Adrenal gland (tissue), 9 donors: ENCODE measurements at regions not wholly inside any gene's neighbourhood (a gene's known extent, or its start where the extent isn't known, plus 50 kb on each side); places are given as distances from the start of the nearest gene placed in this dataset.

Experiments
- DNase-seq, 7 donors: peaks; one replicate each; pipeline ENCODE4 v3.0.0-alpha.2; 2019 to 2020
- H3K27ac ChIP-seq, 5 donors: fragments of 200-600 bp; sonication (generic) in 4 of 5; 1 replicate in 3 of 5; 2 replicates in 2 of 5; pipeline versions ENCODE4 v1.5.1 to v1.8.0; 2016 to 2020; ENCODE audit warnings: mild to moderate bottlenecking in 1 of 5
- H3K27me3 ChIP-seq: fragments of 200-600 bp; 2 replicates; pipeline ENCODE4 v1.8.0; 2021
- H3K36me3 ChIP-seq, 2 donors: fragments of 200-600 bp; replicated peaks in 1 of 2; 1 replicate in 1 of 2; 2 replicates in 1 of 2; pipeline versions ENCODE4 v1.5.1 to v1.8.0; 2018 to 2022
- H3K4me1 ChIP-seq, 2 donors: fragments of 200-600 bp; replicated peaks in 1 of 2; 1 replicate in 1 of 2; 2 replicates in 1 of 2; pipeline versions ENCODE4 v1.5.1 to v1.8.0; 2018 to 2021
- H3K4me3 ChIP-seq, 4 donors: fragments of 200-600 bp; sonication (generic) in 3 of 4; one replicate each; pipeline ENCODE4 v1.5.1; 2016 to 2018
- H3K9me3 ChIP-seq, 3 donors: fragments of 200-600 bp; sonication (generic) in 1 of 3; replicated peaks in 1 of 3; 1 replicate in 2 of 3; 2 replicates in 1 of 3; pipeline versions ENCODE4 v1.5.1 to v1.8.0; 2016 to 2021
- CTCF ChIP-seq, 6 experiments: fragments of 450-650 bp in 4 of 6; fragments of 200-600 bp in 2 of 6; sonication (generic) in 1 of 6; IDR thresholded peaks; 1 replicate in 5 of 6; 2 replicates in 1 of 6; pipeline versions ENCODE4 v1.5.1 to v1.8.0; 2016 to 2021; ENCODE audit warnings: antibody characterized with exemption in 6 of 6, mild to moderate bottlenecking in 2 of 6, moderate library complexity in 1 of 6
- POLR2A ChIP-seq, 2 donors: fragments of 450-650 bp; IDR thresholded peaks; one replicate each; pipeline ENCODE4 v1.6.1; 2017; ENCODE audit warnings: antibody characterized with exemption in 2 of 2, mild to moderate bottlenecking in 2 of 2, moderate library complexity in 1 of 2
- WGBS, 4 donors: extraction: QIAGEN DNeasy Blood & Tissue Kit in 2 of 4; methylation state at CpG; one replicate each; pipeline versions ENCODE4 v1.1.5 to v1.1.7; 2013 to 2017; 5-methylcytosine and 5-hydroxymethylcytosine counted together
- intact Hi-C, 2 donors: fragments of 100-400 bp; cut with DNase I; formaldehyde crosslinking; loops; one replicate each; pipeline versions ENCODE4 v1.14.1 to v1.15.0; 2022 to 2023
- donor health status: healthy with polysubstance abuse.
- donor health status: Bipolar disorder and iron deficiency.
- donor health status: DM: yes; HTN: yes; CAD: no.
- donor health status: DM: no; HTN: no; CAD: no.
- donor health status: DM: no; HTN: no; CAD: no.

GRCh38 chr12:29073631-29074239, 75.3 kb upstream of the FAR2 start:
- TF ChIP-seq POLR2A (IDR thresholded peaks at IDR 0.05), result no peak
- peak; percentile 56 to 72 (median 62) for TF ChIP-seq CTCF (IDR thresholded peaks at IDR 0.05)
- no peak overlapping the region for H3K27ac ChIP-seq
- H3K27me3 ChIP-seq, result no peaks in the 10 kb centered on the region
- DNase-seq, result peak in 1 of 7 donors; percentile 22
- intact Hi-C loops, result loop anchor here in 1 of 2 donors (10.0 kb wide), 1 partner anchor 241 kb away; no protein-coding TSS in a partner anchor
- no peaks in the 10 kb centered on the region for H3K4me1 ChIP-seq
- no peak overlapping the region for H3K4me3 ChIP-seq
- H3K36me3 ChIP-seq, result no peaks in the 10 kb centered on the region
- WGBS, 4 donors, result 31 to 35% (median 33%) methylated on average over 3 of the region's 3 CpGs
- H3K9me3 ChIP-seq, result no peaks in the 10 kb centered on the region

- TF ChIP-seq CTCF (IDR thresholded peaks at IDR 0.05), result no peak
- no peak for TF ChIP-seq POLR2A (IDR thresholded peaks at IDR 0.05)
- intact Hi-C loops, result no loop called here
These were observed 68.0 kb upstream of the FAR2 start for GRCh38 chr12:29081101-29081500.

GRCh38 chr12:29082522-29082921, 66.6 kb upstream of the FAR2 start:
- H3K36me3 ChIP-seq, result no peaks in the 10 kb centered on the region
- no peak overlapping the region for H3K4me3 ChIP-seq
- H3K4me1 ChIP-seq, result no peaks in the 10 kb centered on the region
- no peak for DNase-seq
- 58 to 71% (median 62%) methylated on average over 4 of the region's 4 CpGs for WGBS, 4 donors
- H3K27ac ChIP-seq, result no peak overlapping the region
- intact Hi-C loops, result no loop called here
- no peaks in the 10 kb centered on the region for H3K27me3 ChIP-seq
- no peaks in the 10 kb centered on the region for H3K9me3 ChIP-seq
- TF ChIP-seq CTCF (IDR thresholded peaks at IDR 0.05), result no peak
- TF ChIP-seq POLR2A (IDR thresholded peaks at IDR 0.05), result no peak

More at GRCh38 chr12:29081101-29081500, 68.0 kb upstream of the FAR2 start:
- no peak for DNase-seq
- no peak overlapping the region for H3K27ac ChIP-seq
- no peaks in the 10 kb centered on the region for H3K27me3 ChIP-seq
- no peaks in the 10 kb centered on the region for H3K4me1 ChIP-seq
- no peaks in the 10 kb centered on the region for H3K36me3 ChIP-seq
- no peak overlapping the region for H3K4me3 ChIP-seq
- H3K9me3 ChIP-seq, result no peaks in the 10 kb centered on the region

- Histone ChIP-seq H3K9me3 (no peaks in the 10 kb centered on the region), H3K36me3 (no peaks in the 10 kb centered on the region), H3K27me3 (no peaks in the 10 kb centered on the region), H3K4me3 (no peak overlapping the region), H3K27ac (no peak overlapping the region), H3K4me1 (no peaks in the 10 kb centered on the region)
- TF ChIP-seq CTCF (IDR thresholded peaks at IDR 0.05) (no peak), POLR2A (IDR thresholded peaks at IDR 0.05) (no peak)
- intact Hi-C loops, result no loop called here
- 55 to 68% (median 59%) methylated on average over 3 to 9 of the region's 9 CpGs for WGBS, 4 donors
- DNase-seq, result no peak
These were observed 62.5 kb upstream of the FAR2 start for GRCh38 chr12:29086325-29087271.
